ENCODE measurements at regions not wholly inside any gene's neighbourhood (a gene's known extent, or its start where the extent isn't known, plus 50 kb on each side); places are given as distances from the start of the nearest gene placed in this dataset.
"Not testable (repeated sequence)": the region's sequence is repeated elsewhere in the genome, so short reads cannot be mapped to it uniquely, and the experiment has no call there.

GRCh38 chr2:7693246-7694075 lies 776.2 kb downstream of the RNF144A start:
- no peak for DNase-seq

- DNase-seq, result no peak
Observed at GRCh38 chr2:7694076-7694985, 777.1 kb downstream of the RNF144A start.

GRCh38 chr2:7696556-7696955 lies 779.3 kb downstream of the RNF144A start:
- DNase-seq, result not testable (repeated sequence)

- no peak for DNase-seq
Observed at GRCh38 chr2:7697052-7697451, 779.8 kb downstream of the RNF144A start.

- DNase-seq, result no peak
Observed at GRCh38 chr2:7701791-7702190, 784.6 kb downstream of the RNF144A start.

- DNase-seq, result no peak
Observed at GRCh38 chr2:7703048-7703447, 785.8 kb downstream of the RNF144A start.

- no peak for DNase-seq
Observed at GRCh38 chr2:7703543-7704144, 786.4 kb downstream of the RNF144A start.

- no peak for DNase-seq
Observed at GRCh38 chr2:7704296-7704865, 787.2 kb downstream of the RNF144A start.

- no peak for DNase-seq
Observed at GRCh38 chr2:7706791-7707190, 789.6 kb downstream of the RNF144A start.

- no peak for DNase-seq
Observed at GRCh38 chr2:7707723-7708122, 790.5 kb downstream of the RNF144A start.

GRCh38 chr2:7709907-7710306 lies 792.7 kb downstream of the RNF144A start:
- no peak for DNase-seq

- no peak for DNase-seq
Observed at GRCh38 chr2:7711167-7711566, 794.0 kb downstream of the RNF144A start.

- DNase-seq, result no peak
Observed at GRCh38 chr2:7719876-7720275, 802.7 kb downstream of the RNF144A start.

GRCh38 chr2:7721413-7721995 lies 804.3 kb downstream of the RNF144A start:
- DNase-seq, result no peak

- DNase-seq, result no peak
Observed at GRCh38 chr2:7722212-7722910, 805.1 kb downstream of the RNF144A start.

- DNase-seq, result no peak
Observed at GRCh38 chr2:7724336-7724735, 807.1 kb downstream of the RNF144A start.

- DNase-seq, result no peak
Observed at GRCh38 chr2:7725171-7725849, 808.1 kb downstream of the RNF144A start.

- no peak for DNase-seq
Observed at GRCh38 chr2:7725850-7726242, 808.6 kb downstream of the RNF144A start.

- no peak for DNase-seq
Observed at GRCh38 chr2:7726989-7727388, 809.8 kb downstream of the RNF144A start.

GRCh38 chr2:7728388-7728787 lies 811.2 kb downstream of the RNF144A start:
- no peak for DNase-seq

GRCh38 chr2:7730449-7730848 lies 813.2 kb downstream of the RNF144A start:
- DNase-seq, result no peak

GRCh38 chr2:7730990-7731389 lies 813.8 kb downstream of the RNF144A start:
- DNase-seq, result no peak
